ENCODE measurements at regions not wholly inside any gene's neighbourhood (a gene's known extent, or its start where the extent isn't known, plus 50 kb on each side); places are given as distances from the start of the nearest gene placed in this dataset.

DNA sequence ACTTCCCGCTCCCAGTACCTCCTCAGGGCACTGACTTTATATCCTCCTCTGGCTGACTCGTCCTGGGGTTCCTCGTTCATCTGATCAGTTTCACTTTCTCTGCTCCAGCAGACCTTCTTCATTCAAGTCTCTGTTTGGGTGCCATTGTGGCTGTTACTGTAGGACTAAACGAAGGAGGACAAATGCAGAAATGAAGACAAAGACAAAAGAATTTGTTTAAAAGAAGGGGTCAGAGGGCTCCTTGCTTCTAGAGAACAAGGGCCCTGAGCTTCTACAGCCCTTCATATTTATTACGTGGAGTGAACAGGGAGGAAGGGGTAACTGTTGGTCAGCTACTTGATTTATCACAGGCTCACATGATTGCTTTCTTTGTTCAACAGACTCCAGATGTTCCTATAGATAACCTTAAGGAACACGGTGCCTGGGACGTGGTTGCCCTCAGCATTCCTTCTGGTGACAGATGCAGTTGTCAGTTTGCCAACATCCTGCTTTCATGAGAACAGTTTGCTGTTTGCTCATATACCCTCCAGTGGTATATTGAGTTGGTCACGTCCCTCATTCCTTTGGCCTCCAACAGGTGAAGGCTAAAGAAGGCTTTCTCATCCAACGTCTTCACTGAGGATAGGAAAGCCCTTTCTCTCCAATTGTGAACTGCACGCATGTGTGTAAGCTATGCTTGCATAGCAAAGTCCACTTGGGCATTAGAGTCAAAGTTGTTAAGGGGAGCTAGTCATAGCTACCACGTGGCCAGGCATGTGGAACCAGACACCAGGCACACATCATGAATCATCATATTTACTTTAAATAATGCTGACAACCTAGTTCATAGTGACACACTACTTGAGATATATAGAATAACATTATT lies 69.1 kb upstream of the BTN3A2 start:
- DNase-seq: no peak

DNA sequence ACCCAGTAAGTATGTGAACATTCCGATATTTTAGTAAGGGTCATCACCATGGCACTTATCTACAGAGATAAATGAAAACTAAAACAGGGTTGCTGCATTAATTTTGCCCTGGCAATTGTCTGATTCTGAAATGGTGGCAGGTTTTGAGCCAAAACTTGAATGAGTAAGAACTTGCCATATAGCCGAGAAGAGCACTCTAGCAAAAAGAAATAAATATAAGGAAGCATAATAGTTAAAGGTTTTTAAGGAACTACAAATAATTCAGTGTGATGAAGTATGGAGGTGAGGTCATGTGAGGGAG lies 68.5 kb upstream of the BTN3A2 start:
- no peak for DNase-seq

DNA sequence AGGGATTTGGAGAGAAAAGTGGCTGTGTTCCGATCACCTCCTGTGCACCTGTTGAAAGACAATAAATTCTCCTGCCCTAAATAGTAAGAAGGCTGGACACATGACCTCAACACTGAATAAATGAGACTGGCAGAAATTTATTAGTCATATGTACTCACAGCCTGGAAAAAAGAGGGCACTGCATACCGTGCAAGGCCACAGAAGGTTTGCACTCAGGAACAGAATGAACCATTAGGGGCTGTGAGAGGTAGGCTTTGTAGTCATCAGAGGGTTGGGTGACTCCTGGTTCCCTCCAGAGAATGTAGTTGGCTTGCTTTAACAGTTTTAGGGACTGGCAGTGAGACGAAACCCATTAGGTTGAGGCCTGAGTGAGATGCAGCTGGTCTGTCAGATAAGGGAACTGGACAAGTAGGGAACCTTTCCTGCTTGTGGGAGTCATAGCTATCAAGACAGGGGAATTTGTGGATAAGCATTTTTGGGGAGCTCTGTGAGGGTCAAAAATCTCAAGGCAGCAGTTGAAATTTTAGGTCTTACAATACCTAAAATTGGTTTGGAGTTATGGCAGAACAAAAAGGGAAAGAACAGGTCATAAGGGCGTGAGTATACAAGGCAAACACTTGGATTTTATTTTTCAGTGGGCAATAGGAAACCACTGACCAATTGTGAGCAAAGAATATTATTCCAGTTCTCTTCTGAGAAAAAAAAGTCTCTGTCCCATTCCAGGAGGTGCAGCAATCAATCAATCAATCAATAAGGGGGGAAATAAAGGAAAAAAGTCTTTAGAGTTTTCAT lies 67.9 kb upstream of the BTN3A2 start:
- no peak for DNase-seq

DNA sequence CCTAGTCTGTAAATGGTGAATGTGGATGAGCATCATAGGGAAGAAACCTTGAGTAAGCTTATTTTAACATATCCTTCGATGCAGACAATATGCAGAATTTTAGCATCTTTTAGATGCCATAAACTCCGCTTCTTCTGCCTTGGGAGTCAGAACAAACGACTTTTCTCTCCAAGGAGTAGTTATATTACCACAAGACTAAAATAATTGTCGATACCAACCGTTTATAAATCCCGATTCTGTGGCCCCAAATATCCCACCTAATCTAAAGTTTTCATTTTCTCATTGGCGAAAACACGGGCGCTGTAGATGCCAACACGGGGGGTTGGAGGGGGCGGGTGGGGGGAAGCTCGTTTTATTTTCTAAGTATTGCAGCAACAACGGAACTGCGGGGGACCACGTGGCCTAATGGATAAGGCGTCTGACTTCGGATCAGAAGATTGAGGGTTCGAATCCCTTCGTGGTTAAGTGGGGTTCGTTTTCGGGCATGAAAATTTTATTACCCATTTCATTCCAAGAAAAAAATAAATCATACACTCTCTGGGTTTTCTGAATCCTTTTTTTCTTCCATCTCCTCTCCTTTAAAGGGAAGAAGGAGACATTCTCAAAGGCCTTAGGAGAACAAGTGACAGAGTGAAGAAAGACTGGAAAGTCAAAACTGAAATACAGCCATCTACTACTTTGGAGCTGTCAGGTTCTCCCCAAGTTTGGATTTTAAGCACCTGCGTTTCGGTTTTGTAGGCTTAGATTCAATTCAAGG lies 65.5 kb upstream of the BTN3A2 start:
- no peak for DNase-seq

DNA sequence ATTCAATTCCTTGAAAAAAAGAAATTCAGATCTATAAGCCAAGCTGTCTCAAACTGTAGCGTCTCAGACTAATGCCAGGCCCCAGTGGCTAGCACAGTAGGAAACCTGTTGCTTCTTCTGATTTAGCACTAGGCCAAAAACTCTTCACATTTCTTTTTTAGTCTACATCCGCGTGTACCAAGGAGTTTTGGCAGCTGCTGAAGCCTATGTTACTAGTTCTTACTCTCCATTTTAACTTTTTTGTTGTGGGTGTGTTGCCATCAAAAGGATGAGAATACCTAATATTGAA lies 65.0 kb upstream of the BTN3A2 start:
- no peak for DNase-seq

DNA sequence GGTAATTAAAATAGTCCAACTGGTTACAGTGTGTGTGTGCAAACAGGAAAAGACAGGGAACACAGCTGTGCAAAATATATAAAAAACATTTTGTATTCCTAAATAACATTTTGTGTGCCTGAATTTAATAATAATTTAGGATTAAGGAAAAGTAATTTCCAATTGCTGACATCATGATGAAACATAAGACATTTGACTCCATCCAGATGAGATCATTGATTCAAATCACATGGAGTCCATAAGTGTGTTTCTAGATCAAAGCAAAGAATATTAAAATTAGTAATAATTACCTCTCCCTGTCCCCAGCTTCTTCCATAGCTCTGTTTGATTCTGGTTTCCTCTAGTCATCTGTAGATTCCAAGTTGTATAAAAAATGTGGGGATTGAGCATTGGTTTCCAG lies 64.6 kb upstream of the BTN3A2 start:
- DNase-seq: no peak

DNA sequence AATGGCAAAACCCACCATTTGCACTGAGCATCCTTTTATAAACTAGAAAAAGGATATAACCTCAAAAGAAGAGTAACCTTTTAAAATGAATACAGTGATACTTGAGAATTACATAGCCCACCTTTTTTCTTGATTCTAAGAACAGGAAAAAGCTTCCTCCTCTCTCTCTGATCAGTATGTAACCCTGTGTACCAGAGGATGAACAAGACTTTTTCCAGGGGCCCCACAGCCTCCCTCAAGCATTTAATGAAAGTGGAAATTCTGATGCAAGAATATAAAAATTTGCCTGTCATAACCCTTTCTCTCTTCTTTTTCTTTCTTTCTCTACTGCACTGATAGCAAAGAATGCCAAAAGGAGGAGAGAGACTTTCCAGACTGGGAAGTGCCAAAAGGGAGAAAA lies 64.2 kb upstream of the BTN3A2 start:
- no peak for DNase-seq

DNA sequence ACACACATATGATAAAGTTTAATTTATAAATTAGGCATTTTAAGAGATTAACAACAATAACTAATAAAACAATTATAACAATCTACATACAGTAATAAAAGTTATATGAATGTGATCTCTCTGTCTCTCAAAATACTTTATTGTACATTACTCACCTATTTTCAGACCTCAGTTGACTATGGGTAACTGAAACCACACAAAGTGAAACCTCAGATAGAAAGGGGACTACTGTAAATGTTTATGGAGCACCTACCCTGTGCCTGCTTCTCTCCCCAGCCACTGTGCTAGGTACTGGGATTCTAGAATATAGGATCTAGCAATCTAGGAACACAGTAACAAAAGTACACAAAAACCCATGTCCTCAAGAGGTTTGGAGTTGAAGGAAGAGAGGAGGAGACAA lies 63.4 kb upstream of the BTN3A2 start:
- DNase-seq: no peak

DNA sequence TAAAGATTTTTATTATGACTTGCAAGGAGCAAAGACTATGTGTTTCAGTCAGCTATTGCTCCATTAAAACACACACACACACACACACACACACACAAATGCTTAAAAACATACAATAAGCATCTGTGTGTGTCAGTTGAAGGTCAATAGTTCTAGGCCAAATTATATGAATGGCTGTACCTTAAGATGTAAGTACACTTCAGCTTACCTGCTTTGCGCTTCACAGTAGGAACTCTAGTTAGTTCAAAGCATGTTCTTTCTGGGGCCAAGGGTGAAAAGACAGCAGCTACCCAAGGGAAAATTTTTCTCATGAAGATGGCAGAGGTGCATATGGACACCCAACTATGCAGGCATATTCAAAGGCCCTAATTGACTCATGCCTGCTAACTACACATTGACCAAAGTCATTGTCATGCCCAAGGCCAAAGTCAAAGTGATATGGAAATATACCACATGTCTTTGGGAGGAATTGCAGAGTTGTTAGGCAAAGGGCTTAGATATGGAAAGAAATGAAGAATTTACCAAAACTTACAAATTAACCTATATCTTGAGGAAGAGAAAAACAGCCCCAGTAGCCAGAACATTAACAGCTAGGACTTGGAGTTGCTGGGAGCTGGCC lies 61.9 kb upstream of the BTN3A2 start:
- DNase-seq: no peak

DNA sequence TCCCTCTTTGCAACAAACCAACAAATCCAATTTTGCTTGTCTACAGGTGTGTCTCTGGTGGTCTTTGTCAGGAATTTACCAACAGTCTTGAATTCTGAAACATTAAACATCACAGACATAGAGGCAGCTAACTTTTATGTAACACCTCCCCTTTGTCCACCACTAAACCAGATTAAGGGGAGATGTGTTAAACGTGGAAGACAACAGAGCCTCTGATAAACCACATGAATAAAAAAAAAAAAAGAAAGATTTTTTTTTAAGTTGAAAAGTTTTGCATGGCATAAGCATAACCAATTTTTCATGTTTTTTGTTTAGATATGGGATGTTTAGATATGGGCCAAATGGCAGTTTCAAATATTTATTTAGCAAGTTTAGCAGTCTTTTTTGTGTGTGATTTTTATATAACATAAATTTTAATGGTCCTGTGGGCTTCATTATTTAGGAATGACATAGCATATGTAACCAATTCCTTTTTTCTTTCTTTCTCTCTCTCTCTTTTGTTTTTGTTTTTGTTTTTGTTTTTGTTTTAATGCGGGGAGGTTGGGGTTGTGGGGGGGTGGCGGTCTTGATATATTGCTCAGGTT lies 60.7 kb upstream of the BTN3A2 start:
- no peak for DNase-seq

DNA sequence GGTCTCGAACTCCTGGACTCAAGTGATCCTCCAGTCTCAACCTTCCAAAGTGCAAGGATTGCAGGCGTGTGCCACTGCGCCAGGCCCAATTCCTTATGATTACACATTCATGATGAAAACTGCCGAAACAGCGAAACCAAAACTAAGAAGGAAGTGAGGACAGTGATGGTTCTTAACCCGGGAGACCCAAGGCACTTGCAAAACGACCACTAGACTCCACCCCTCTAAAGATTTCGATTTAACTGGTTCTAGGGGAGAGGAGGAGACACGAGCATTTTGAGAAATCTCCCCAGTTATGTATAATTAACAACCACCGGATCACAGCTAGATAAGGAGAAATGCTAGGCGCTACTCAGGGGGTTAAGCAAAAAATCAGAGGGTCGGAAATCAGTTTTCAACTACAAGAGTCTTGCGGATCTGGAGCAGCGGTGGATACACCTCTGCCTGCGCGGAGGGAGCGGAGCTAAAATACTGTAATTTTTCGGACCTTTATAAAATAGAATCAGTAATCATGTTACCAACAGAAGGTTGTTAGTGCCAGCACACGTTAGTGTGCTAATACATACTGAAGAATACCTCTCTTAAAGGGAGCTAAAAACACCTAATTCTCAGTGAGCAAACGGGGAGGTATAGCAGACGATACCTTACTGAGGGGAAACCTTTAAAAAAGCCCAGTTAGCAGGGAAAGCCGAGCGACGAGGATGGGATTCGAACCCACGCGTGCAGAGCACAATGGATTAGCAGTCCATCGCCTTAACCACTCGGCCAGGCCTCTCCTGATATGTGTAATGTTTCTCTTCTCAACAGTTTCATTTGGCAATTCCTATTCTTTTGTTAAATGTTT lies 60.0 kb upstream of the BTN3A2 start:
- DNase-seq: no peak

DNA sequence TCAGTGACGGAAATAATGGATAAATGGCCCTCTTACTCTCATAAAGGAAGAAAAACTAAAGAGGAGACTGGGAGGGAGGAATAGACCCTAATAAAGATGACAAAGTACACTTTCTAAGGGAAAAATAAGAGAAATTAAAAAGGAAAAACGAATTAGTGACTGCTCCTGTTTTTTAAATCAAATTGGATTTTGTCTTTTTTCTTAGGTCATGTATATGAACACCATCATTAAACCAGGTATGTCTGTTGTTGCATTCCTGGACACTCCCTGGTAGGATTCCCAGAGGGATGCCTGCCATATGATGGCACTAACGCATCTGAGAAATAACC lies 59.4 kb upstream of the BTN3A2 start:
- DNase-seq: no peak

DNA sequence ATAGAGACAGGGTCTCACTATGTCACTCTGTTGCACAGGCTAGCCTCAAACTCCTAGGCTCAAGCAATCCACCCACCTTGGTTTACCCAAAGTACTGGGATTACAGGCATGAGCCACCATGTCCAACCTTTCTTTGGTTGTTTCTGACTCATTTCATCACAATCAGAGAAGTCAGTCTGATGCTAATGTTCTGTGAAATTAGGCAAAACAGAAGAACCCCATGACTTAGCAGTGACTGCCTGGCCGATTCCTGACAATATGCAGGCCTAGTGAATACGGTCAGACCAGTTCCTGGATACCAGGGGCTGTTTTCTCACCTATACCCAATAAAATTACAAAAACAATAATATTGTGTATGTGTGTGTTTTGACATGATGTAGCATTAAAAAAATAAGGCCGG lies 58.8 kb upstream of the BTN3A2 start:
- no peak for DNase-seq

DNA sequence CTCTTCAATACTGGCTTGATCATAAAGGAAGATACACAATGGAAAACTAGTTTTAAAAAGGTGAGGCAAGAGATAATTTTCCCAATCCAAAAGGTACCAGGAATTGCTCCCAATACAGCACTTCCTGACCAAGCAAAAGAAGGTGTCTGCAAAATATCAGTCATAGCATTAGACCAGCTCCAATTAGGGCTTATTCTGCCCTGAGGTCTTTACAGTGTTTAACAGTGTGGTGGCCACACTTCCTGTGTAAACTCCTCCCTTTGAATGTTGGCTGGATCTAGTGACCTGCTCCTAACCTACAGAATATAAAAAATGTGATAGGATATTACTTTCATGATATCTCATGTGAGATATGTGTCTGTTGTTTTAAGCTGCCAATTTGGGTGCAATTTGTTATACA lies 57.1 kb upstream of the BTN3A2 start:
- no peak for DNase-seq

DNA sequence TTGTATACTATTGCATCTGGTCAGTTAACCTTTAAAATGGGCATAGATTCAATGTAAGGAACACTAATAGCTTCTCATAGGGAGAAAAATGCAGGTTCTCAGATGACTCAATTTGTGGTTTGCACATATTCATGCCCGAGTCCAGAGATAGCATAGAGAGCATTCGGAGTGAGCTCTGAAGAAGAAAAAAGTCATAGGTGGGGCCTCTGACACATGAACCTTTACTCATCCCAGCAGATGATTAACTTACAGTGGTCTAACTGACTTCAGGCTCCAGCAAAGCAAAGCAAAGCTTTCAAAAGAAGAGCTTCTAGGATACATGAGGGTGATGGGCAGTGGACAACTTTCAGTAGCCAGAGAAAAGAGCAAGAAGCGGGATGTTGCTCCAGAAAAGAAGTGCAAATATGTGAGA lies 55.3 kb upstream of the BTN3A2 start:
- DNase-seq: no peak

DNA sequence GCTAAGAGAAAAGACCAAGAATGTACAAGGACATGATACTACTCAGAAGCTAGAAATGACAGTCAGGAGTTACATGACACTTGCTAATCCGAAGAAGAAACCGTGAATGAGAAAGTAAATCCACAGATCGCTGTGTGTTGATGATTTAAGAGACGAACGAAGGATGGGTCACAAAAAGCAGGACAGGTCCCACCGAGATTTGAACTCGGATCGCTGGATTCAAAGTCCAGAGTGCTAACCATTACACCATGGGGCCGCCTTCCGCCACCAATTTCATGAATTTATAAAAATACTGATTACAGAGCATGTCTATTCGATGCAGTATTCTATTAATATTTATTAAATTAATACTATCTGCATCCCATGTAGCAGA lies 54.0 kb upstream of the BTN3A2 start:
- peak in 1 of 2 experiments; percentile 14 for DNase-seq

DNA sequence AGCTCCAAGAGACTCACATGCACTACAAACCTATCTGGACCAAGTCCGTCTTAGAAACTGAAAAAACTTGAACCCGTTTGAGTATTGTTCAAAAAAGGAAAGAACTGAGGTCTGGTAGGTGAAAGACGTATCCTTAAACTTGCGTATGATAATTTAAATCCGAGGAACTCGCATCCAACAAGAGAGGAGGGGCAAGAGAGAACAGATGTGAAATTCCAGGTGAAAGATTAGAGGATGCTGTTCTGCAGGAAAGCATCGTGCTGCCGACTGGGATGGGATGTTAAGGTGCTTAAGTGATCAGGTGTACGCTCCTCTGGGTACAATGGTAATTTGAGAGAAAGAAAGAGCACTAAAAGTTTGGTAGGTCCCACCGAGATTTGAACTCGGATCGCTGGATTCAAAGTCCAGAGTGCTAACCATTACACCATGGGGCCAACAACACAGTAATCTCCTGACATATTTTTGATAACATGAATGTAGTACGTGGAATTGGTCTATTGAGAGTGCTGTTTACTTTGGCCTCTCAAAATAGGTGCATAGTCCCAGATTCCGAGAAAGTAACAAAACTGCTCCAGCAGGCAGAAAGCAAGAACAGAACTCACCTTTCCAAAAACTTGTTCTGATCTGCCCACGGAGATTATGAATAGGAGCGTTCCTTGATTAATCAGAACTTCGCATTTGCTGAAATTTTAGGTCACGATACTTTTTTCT lies 53.5 kb upstream of the BTN3A2 start:
- DNase-seq: peak; percentile 49 to 78

DNA sequence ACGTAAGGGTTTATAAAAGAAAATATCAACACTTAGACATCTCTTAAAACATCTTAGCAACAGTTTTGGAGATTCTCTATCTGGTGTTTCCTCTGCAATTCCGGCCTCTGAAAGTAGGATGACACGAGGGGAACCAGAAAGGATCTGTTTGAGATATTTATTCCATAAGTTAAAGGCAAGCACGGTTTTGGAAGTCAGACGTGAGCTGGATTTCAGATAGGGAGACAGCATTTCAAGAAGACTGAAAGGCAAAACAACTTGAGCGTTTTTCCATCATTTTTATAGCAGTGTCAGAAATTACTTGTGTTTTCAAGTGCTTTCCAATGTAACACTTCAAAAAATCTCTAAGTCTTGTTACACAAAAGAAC lies 52.9 kb upstream of the BTN3A2 start:
- no peak for DNase-seq

DNA sequence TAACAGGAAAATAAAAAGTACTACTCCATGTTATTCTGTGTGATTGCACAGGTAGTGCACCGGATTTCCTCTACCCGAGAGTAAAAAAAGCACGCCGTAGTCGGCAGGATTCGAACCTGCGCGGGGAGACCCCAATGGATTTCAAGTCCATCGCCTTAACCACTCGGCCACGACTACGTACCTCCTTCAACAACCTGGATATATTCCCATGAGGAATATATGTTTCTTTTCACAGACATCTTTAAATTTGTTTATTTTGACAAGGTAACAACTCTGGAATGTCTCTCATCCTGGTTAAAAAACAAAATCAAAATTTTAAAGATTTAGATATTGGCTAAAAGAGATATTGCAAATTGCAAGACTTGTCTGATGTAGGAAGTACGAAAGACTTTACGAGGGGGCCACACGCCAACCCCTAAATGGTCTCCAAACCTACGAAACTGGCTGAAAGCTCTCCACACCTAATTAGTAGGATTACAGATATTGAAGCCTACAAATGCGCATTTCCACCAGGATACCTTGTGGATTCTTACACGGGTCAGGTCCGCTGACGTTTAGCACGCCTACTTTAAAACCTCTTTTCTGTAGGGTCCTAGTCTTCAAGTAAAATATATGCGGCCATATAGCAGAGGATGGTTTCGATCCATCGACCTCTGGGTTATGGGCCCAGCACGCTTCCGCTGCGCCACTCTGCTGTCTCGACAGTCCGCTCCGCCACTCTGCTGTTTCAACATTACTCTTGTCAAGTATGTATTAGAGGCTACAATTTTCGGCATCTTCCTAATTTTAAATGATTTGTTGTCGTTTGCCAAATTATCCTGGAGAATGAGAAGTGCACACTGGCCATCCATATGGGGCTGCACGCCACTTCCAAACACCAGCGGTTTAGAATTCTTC lies 52.2 kb upstream of the BTN3A2 start:
- DNase-seq: peak; percentile 73 to 78

Data from NCI-H1930 (cell line).